GM19467 (cell line): ENCODE measurements at regions not wholly inside any gene's neighbourhood (a gene's known extent, or its start where the extent isn't known, plus 50 kb on each side); places are given as distances from the start of the nearest gene placed in this dataset.
"Not testable (repeated sequence)": the region's sequence is repeated elsewhere in the genome, so short reads cannot be mapped to it uniquely, and the experiment has no call there.

Source experiments
- ATAC-seq: cut with Tn5 transposase; IDR thresholded peaks from one replicate; pipeline ENCODE4 v1.9.1; 2021; ENCODE audit warnings: mild to moderate bottlenecking, moderate library complexity; ENCODE audit not compliant: unreplicated experiment

DNA sequence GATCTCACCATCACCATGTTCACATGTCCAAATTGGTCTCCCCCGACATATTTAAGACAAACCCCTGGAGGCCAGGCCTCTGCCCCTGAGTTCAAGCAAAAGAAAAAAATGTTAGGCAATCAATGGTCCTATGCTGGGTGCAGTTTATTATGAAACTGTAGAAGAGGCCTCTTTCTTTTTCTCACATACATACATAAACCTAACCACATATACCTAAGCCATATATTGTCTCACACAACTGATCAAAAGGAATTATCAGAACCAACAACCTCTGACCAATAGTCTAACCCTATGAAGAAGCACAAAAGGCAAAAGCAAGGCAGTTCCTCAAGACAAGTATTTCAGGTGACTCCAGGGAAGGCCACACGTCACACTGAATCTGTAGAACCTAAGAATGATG, 49.9 kb downstream of the ILRUN start:
- no peak for ATAC-seq

DNA sequence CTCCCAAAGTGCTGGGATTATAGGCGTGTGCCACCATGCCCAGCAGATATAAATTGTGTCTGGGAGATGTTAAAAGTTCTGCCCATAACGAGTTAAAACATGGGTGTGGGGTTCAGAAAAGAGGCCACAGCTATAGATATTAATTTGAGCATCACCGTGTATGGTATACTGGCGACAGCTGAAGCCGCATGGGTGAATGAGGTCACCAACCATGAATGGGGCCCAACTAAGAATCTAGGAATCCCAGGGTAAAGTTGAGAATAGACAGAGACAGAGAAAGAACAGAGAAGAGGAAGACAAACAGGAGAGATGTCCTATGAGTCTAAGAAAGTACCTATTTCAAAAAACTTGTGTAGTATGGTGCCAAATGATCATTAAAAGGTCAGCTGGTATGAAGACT, 50.9 kb downstream of the ILRUN start:
- ATAC-seq: no peak

DNA sequence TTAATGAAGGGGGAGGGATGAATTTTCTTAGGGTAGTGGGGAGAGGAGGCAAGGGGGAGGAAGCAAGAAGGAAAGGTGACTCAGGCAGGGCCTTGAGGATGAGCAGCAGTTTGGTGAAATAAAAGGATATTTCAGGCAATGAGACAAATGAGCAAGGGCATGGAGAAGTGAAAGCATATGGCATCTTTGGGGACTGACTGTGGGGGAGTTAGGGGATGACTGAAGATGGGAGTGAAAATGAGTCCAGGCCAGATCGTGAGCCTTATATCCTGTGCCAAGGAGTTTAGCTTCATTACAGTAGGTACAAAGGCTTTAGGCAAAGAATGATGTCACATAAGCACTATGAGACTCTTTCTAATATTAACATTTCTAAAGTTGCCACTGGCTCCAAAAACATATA, 51.9 kb downstream of the ILRUN start:
- no peak for ATAC-seq

DNA sequence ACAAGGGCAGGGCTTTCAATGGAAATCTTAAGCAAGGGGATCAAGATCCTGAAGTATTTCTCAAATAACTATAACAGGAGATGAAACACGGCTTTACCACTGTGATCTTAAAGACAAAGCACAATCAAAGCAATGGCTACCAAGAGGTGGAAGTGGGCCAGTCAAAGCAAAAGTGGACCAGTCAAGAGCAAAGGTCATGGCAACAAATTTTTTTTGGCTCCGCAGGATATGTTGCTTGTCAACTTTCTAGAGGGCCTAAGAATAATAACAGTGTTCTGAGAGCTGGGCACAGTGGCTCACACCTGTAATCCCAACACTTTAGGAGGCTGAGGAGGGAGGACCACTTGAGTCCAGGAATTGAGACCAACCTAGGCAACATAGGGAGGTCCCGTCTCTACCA, 54.1 kb downstream of the ILRUN start:
- no peak for ATAC-seq

DNA sequence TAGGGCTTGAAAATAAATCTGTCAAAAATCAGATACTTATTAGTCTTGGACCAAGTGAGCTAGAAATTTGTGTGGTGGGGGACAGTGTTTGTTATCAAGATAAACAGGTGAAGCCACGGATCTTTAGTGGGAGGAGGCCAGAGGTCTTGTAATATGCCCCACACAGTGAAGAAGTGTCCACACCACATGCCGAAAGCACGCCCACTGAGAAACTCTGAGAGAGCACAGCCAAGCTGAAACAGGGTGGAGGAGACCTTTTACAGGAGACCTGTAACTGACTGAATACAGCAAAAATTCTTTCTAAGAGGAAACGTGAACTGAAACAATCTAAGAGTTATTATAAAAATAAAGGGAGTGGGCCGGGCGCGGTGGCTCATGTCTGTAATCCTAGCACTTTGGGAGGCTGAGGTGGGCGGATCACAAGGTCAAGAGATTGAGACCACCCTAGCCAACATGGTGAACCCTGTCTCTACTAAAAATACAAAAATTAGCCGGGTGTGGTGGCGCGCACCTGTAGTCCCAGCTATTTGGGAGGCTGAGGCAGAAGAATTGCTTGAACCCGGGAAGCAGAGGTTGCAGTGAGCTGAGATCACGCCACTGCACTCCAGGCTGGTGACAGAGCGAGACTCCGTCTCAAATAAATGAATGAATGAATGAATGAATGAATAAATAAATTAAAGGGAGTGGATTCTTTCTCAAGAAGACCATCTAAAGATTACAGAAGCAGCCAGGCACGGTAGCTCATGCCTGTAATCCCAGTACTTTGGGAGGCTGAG, 56.3 kb downstream of the ILRUN start:
- not testable (repeated sequence) for ATAC-seq

DNA sequence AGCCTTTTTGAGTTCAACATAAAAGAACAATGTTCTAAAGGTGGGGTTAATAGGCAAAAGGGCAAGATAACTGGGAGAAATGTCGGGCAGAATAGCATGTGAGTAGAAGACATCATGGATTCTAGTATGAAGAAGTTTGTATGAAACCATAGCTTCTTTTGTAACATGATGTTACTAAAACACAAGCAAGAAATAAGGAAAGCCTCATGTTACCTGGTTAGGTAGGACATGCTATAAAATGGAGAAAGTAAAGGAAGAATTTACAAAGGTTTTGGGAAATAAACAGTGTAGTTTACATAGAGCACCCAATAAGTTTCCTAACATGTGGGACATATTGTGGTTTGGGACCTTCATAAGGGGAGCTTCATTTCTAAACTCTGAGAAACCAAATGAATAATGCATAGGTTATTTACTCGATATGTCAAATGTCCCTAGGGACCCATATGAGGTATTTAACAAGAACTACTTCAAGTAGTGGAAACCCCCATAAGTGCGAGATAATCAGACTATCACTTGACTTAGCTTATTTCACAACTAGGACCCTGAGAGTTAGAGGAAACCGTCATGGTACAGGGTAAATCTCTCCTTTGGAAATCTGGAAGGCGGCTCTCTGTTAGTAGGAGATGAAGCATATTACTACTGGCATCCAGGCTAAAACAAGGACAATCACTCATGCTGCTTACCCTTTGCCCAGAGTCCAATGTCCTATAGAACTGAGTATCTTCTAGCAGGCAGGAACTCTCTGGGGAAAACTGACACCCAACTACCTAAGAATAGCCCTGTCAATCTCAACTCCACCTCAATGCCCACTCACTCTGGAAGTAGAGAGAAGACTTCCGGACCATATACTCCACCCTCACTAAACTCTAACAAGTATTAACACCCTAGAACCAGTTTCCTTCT, 57.5 kb downstream of the ILRUN start:
- ATAC-seq: peak; percentile 73

DNA sequence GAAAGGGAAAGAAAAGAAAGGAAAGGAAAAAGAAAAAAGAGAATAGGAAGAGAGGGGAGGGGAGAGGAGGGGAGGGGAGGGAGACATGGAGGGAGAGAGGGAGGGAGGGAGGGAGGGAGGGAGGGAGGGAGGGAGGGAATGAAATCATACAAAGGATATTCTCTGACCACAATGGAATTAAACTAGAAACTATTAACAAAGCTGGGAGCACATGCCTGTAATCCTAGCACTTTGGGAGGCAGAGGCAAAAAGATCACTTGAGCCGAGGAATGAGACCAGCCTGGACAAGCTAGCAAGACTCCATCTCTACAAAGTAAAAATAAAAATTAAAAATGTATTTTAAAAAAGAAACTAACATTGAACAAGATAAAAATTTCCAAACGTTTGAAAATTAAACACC, 62.8 kb downstream of the ILRUN start:
- no peak for ATAC-seq

DNA sequence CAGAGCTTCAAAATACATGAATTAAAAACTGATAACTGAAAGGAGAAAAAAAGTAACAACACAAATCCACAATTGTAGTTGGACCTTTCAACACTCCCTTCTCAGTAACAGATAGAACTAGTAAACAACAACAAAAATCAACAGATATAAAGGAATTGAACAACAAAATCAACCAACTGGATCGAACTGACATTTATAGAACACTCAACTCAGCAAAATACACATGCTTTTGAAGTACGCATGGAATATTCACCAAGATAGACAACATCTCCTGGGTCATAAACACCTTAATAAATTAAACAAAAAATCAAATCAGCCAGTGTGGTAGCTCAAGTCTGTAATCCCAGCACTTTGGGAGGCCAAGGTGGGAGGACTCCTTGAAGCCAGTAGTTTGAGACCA, 63.3 kb downstream of the ILRUN start:
- ATAC-seq: no peak

DNA sequence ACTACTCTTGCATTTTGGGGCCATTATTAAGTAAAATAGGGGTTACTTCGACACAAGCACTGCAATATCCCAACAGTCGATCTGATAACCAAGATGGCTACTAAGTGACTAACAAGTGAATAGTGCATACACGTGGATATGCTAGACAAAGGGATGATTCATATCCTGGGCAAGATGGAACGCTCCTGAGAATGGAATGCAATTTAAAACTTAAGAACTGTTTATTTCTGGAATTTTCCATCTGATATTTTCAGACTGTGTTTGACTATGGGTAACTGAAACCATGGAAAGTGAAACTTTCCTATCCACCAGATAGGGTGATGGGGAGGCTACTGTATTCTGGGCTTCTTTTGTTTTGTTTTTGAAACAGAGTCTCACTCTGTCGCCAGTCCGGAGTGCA, 66.5 kb downstream of the ILRUN start:
- no peak for ATAC-seq

DNA sequence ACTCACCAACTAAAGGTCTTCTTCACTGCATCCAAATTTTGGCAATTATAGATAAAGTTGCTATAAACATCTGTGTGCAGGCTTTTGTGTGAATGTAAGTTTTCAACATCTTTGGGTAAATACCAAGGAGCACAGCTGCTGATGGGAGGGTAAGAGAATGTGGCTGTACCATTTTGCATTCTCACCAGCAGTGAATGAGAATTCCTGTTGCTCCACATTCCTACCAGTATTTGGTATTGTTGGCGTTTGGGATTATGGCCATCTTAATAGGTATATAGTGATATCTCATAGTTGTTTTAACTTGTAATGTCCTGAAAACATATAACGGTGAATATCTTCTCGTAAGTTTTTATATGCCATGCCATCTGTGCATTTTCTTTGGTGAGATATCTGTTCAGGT, 69.3 kb downstream of the ILRUN start:
- ATAC-seq: no peak

DNA sequence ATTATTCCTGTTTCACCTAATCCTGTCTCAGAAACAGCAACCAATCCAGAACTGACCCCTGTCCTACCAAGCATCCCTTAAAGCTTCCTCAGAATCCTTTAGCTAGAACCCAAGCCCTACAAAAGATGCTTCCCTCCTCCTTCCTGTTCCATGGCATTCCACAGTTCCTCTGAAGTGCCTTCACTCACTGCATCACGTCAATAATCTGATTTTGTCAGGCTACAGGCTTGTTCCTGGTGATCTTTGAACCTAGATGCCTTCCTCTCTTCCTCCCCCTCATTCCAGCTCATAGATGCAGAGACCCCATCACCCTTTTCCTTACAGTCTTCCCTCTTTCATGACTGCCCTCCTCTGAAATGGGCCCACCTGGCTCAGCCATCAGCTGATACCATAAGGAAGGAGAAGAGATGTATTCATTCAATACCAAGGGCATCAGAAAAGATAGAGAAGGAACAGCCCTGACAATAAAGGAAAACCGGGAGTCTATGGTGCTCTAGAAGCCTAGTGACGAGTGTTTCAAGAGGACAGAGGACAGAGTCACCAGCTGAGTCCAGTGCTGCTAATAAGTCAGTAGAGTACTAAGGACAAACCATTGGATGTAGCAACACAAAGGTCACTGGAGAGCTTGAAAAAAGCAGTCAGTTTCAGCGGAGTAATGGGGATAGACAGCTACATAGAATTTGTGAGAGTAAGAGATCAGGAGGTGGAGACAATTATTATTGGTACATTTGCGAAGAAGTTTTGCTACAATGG, 62.5 kb upstream of the SPDEF start:
- ATAC-seq: no peak

DNA sequence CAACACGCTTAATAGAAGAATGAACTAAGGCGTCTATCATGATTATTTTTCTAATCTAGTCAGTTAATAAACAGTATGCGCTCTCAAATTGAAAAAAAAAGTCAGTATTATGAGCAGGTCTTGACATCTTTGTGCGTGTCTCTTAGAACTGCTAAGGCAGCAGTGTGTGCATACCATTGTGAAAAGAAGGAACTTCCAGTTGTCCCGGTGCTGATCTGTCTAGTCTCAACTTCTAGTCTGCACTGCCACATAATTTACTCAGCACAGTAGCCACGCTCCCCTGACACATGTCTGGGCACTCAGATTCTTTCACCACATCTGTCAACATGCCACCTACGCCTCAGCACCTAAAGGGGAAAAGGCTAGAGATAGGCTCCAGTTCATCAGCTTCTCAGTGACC, 61.1 kb upstream of the SPDEF start:
- no peak for ATAC-seq

DNA sequence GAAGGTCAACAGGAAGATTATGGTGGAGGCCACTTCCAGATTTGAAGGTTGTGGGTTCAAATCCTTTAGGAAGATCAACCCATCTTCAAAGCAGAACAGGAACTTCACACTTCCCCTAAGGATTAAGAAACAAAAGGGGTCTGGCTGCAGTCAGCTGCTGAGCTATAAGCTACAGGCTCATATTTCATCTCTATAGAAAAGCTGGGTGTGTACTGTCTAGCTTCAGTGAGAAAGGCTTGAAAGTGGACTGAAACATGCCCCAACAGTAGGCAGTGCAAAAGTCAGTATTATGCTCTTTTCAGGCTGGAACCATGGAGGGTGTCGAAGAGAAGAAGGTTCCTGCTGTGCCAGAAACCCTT, 60.1 kb upstream of the SPDEF start:
- no peak for ATAC-seq

DNA sequence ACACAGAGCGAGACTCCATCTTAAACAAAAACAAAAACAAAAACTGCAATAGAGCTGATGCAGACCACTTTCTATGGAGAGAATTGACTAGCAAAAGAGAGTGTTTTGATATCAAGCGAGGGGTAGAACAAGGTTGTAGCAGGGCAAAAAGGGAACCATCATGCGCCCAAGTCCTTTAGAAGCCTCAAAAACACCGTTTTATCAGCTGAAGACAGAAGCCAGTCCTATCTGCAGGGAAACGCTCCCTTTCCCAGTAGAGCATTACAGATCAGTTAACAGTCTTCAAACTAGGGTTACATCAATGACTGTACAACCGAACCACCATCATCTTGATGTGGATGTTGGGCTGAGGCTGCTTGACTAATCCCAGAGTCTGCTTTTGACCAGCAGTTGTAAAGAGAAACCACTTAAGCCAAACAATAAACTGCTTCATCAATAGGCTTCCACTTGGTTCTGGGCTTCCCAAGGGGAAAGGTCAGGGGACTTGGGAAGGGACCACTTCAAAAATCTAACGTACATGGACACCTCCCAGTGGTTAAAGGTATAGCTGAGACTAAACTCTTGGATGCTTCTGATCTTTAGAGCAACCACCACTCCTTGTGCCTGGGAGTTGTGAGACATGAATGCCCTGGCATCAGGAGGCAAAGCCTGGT, 59.6 kb upstream of the SPDEF start:
- no peak for ATAC-seq

DNA sequence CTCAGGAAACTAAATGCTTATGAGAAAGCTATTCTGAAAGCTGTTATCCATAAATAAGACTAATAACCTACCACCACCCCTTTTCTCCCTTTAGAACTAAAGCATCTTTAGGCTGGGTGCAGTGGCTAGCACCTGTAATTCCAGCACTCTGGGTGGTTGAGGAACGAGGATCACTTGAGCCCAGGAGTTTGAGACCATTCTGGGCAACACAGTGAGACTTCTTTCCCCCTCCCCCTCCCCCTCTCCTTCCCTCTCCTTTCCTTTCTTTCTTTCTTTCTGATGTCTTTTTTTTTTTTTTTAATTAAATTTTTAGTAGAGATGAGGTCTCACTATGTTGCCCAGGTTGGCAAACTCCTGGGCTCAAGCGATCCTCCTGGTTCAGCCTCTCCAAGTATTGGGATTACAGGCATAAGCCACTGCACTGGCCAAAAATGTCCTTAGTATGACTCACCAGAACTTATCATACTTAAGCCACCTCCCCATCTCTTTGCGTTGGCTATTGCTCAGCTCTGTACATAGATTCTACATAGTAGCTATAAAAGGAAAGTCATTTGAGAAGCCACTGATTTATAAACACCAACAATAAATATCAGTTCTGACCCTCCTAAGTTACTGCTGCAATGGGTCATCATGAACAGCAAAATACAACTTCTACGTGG, 54.8 kb upstream of the SPDEF start:
- no peak for ATAC-seq

DNA sequence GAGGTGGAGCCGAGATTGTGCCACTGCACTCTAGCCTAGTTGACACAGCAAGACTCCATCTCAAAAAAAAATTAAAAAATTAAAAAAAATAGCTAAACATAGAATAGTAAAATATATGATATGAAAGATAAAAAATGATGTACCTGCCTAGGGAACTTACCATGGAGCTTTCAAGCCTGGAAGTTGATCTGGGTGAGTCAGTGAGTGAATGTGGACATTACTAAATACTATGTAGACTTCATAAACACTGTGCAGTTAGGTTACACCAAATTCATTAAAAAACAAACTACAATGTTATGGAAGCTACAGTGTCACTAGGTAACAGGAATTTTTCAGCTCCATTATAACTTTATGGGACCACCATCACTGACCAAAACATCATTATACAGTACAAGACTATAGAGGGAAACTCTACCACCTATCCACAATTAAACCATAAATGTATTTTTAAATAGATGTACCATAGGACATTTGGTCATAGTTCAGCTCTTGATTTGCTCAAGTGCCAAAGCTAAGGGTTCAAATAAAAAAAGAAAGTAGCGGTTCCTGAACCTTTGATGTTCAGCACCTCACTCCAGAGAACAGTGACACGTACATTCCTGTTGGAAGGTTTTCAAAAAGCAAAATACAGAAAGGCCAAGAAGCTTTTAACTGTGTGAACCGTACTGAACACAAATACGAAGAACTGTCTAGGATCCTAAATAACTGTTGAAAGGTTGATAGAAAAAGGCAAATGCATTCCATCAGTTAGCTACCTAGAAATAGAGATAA, 52.4 kb upstream of the SPDEF start:
- ATAC-seq: no peak

DNA sequence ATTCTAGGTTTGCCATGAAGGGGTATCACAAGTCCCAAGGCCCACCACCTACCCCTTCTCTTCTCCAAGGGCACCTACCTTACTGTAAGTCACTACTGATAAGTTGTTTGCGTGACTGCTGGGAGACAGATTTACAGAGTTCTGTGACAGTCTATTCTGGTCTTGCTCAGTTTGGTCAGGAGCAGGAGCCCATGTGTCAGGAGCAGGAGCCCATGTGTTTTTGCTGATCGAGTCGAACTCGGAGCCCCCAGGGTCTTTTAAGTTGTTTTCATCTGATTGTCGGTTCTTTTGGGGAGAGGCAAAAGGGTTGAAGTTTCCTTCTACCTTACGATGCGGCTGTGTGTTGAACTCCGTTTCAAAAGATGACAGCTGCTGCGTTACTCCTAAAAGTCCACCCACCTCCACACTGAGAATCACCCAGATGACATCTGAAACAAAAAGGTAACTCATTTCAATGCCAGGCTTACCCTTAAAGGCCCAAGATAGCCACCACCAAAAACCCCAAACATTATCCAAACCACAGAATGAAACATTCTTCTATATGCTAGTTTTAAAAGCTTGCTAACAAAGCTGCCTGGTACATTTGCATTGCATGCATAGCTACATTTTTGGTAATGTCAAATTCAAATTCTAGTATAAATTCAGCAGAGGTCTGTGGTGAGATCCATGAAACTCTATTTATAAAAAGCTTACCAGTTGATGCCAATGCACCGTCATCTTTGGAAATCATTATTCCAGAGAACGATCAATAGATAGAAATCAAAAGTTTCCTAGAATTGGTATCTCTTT, 50.5 kb upstream of the SPDEF start:
- no peak for ATAC-seq
